K562 (cell line): ENCODE measurements at regions not wholly inside any gene's neighbourhood (a gene's known extent, or its start where the extent isn't known, plus 50 kb on each side); places are given as distances from the start of the nearest gene placed in this dataset.

ENCODE experiments used
- ATAC-seq: fragments of 200-7000 bp; cut with Tn5 transposase; 3 replicates; pipeline ENCODE4 v1.9.1; 2020; ENCODE audit warnings: moderate library complexity
- BruUV-seq: library from RNA; stranded (reverse); fragments of 400-500 nt; replicated peaks from 2 replicates; lab custom pipeline; 2021; lab: Mats Ljungman, UMichigan
- CTCF ChIA-PET: fragments of 300-600 bp; formaldehyde crosslinking; extraction: SDS; loops from one replicate; lab custom pipeline; 2021; ENCODE audit warnings: low intra/inter-chr PET ratio; lab: Yijun Ruan, JAX
- POLR2A ChIA-PET: fragments of 300-600, 350-650 bp; sonication (Branson Sonifier 250); formaldehyde crosslinking; extraction: SDS; loops from one replicate; lab custom pipeline; 2021; ENCODE audit warnings: antibody characterized with exemption, inconsistent platforms; lab: Yijun Ruan, JAX
- DNase-seq, 4 experiments: peaks; one replicate each; pipeline versions ENCODE4 v3.0.0 to v3.0.0-alpha.2; 2011 to 2018; ENCODE audit warnings: low spot score in 3 of 4, mixed read lengths in 3 of 4; ENCODE audit errors: extremely low read depth in 1 of 4
- FAIRE-seq: peaks from 2 replicates; lab custom pipeline; 2011; peaks lifted over from hg19 to GRCh38; lab: Jason Lieb, UNC
- H2AFZ ChIP-seq: 2 replicates; pipeline ENCODE4 v1.6.0; 2011; ENCODE audit warnings: low read depth, low read length, control low read depth, inconsistent platforms
- H3K27ac ChIP-seq: fragments of 200-600 bp; 3 replicates; pipeline ENCODE4 v1.8.0; 2011; ENCODE audit warnings: low read depth, mild to moderate bottlenecking, control low read depth, inconsistent platforms, low read length, moderate library complexity, mixed read lengths; ENCODE audit errors: extremely low read depth
- H3K27me3 ChIP-seq, 2 experiments: fragments of 300-600 bp in 1 of 2; 2 replicates in 1 of 2; 3 replicates in 1 of 2; pipeline versions ENCODE4 v1.6.0 to v1.8.0; 2011; ENCODE audit warnings: inconsistent platforms in 2 of 2, low read length in 2 of 2, mild to moderate bottlenecking in 1 of 2, mixed read lengths in 1 of 2, moderate library complexity in 1 of 2; ENCODE audit not compliant: control insufficient read depth in 2 of 2, insufficient read depth in 2 of 2
- H3K36me3 ChIP-seq: fragments of 300-600 bp; 3 replicates; pipeline ENCODE4 v1.8.0; 2011; ENCODE audit warnings: mild to moderate bottlenecking, low read length, inconsistent platforms; ENCODE audit not compliant: control insufficient read depth, insufficient read depth
- H3K4me1 ChIP-seq, 2 experiments: fragments of 200-600 bp in 1 of 2; replicated peaks in 1 of 2; 2 replicates in 1 of 2; 3 replicates in 1 of 2; pipeline versions ENCODE4 v1.5.1 to v1.8.0; 2011; ENCODE audit warnings: inconsistent platforms in 2 of 2, low read length in 2 of 2, mild to moderate bottlenecking in 1 of 2, mixed read lengths in 1 of 2, moderate library complexity in 1 of 2; ENCODE audit not compliant: control insufficient read depth in 2 of 2, insufficient read depth in 2 of 2
- H3K4me2 ChIP-seq: 2 replicates; pipeline ENCODE4 v1.6.1; 2011; ENCODE audit warnings: low read length, control low read depth, inconsistent platforms, mixed read lengths; ENCODE audit not compliant: insufficient read depth
- H3K4me3 ChIP-seq: fragments of 200-600 bp; sonication (generic), shearing (Covaris generic); 2 replicates; pipeline ENCODE4 v1.5.1; 2016; ENCODE audit warnings: control low read depth, inconsistent platforms
- H3K79me2 ChIP-seq: fragments of 200-600 bp; 3 replicates; pipeline ENCODE4 v1.8.0; 2011; ENCODE audit warnings: low read length, inconsistent platforms; ENCODE audit not compliant: control insufficient read depth, insufficient read depth
- H3K9ac ChIP-seq, 2 experiments: 2 replicates each; pipeline versions ENCODE4 v1.6.0 to v1.6.1; 2011; ENCODE audit warnings: low read depth in 2 of 2, low read length in 2 of 2, control low read depth in 1 of 2, inconsistent platforms in 1 of 2, mild to moderate bottlenecking in 1 of 2, mixed read lengths in 1 of 2; ENCODE audit not compliant: insufficient read depth in 1 of 2
- H3K9me1 ChIP-seq: one replicate; pipeline ENCODE4 v1.6.0; 2011; ENCODE audit warnings: inconsistent platforms, mild to moderate bottlenecking, low read length, moderate library complexity; ENCODE audit not compliant: control insufficient read depth, insufficient read depth
- H3K9me3 ChIP-seq: replicated peaks from 2 replicates; pipeline ENCODE4 v1.5.1; 2011; ENCODE audit warnings: low read depth, low read length, inconsistent platforms; ENCODE audit not compliant: control insufficient read depth, insufficient read depth
- H4K20me1 ChIP-seq: replicated peaks from 2 replicates; pipeline ENCODE4 v1.6.1; 2011; ENCODE audit warnings: low read length, inconsistent platforms, mixed read lengths; ENCODE audit not compliant: control insufficient read depth, insufficient read depth
- ARID1B ChIP-seq: fragments of 450-650 bp; IDR thresholded peaks from 2 replicates; pipeline ENCODE4 v1.6.1; 2016; ENCODE audit warnings: antibody characterized with exemption, mild to moderate bottlenecking, inconsistent platforms
- CBFA2T2 ChIP-seq: fragments of 450-650 bp; conservative IDR thresholded peaks from 2 replicates; pipeline ENCODE4 v1.6.1; 2017; ENCODE audit warnings: mild to moderate bottlenecking
- CBFA2T3 ChIP-seq: fragments of 450-650 bp; IDR thresholded peaks from 2 replicates; pipeline ENCODE4 v1.6.1; 2017
- CEBPB ChIP-seq: fragments of 450-650 bp; IDR thresholded peaks from 2 replicates; pipeline ENCODE4 v1.6.1; 2016; ENCODE audit warnings: missing genetic modification characterization, missing compliant biosample characterization
- CTCF ChIP-seq, 3 experiments: IDR thresholded peaks in 2 of 3; conservative IDR thresholded peaks in 1 of 3; 2 replicates each; pipeline ENCODE4 v1.5.1; 2011 to 2012; ENCODE audit warnings: low read length in 3 of 3, mild to moderate bottlenecking in 3 of 3, control low read depth in 2 of 3, improper control_type of control experiment in 1 of 3, inconsistent platforms in 1 of 3, low read depth in 1 of 3, mixed read lengths in 1 of 3, moderate library complexity in 1 of 3; ENCODE audit not compliant: insufficient read depth in 2 of 3
- RAD21 ChIP-seq, 2 experiments: fragments of 250-450 bp in 1 of 2; fragments of 450-650 bp in 1 of 2; sonication (Bioruptor Pico) in 1 of 2; formaldehyde crosslinking in 1 of 2; IDR thresholded peaks in 1 of 2; conservative IDR thresholded peaks in 1 of 2; 2 replicates each; pipeline versions ENCODE4 v1.4.0 to v1.8.0; 2020 to 2022; ENCODE audit warnings: mild to moderate bottlenecking in 2 of 2, moderate library complexity in 1 of 2
- STAT5B ChIP-seq: fragments of 250-450 bp; sonication (Bioruptor Pico); IDR thresholded peaks from 2 replicates; pipeline ENCODE4 v1.8.0; 2021; ENCODE audit warnings: mild to moderate bottlenecking, inconsistent platforms
- TAL1 ChIP-seq: fragments of 450-650 bp; IDR thresholded peaks from 2 replicates; pipeline ENCODE4 v1.6.1; 2016; ENCODE audit warnings: mild to moderate bottlenecking
- TBL1XR1 ChIP-seq, 2 experiments: IDR thresholded peaks; 2 replicates each; pipeline ENCODE4 v1.6.1; 2012; ENCODE audit warnings: improper control_type of control experiment in 2 of 2, low read length in 2 of 2, mild to moderate bottlenecking in 1 of 2
- TCF3 ChIP-seq: sonication (generic); formaldehyde crosslinking; IDR thresholded peaks from 2 replicates; pipeline ENCODE4 v1.4.0; 2020; ENCODE audit warnings: mild to moderate bottlenecking, missing genetic modification reagents
- WGBS: fragments of 100-300 bp; shearing (Covaris generic); methylation state at CpG from one replicate; pipeline ENCODE4 v1.1.6; 2016; ENCODE audit warnings: low coverage, mixed read lengths; ENCODE audit not compliant: insufficient coverage; ENCODE audit errors: missing lambda C conversion rate; 5-methylcytosine and 5-hydroxymethylcytosine counted together
- in situ Hi-C: fragments of 300-500 bp; cut with MboI; formaldehyde crosslinking; loops from 4 replicates; pipeline ENCODE4 v1.15.0; 2018; ENCODE audit warnings: inconsistent platforms, mixed read lengths
- intact Hi-C: fragments of 100-400 bp; cut with micrococcal nuclease; formaldehyde crosslinking; loops from 2 replicates; pipeline ENCODE4 v1.14.2; 2022

DNA sequence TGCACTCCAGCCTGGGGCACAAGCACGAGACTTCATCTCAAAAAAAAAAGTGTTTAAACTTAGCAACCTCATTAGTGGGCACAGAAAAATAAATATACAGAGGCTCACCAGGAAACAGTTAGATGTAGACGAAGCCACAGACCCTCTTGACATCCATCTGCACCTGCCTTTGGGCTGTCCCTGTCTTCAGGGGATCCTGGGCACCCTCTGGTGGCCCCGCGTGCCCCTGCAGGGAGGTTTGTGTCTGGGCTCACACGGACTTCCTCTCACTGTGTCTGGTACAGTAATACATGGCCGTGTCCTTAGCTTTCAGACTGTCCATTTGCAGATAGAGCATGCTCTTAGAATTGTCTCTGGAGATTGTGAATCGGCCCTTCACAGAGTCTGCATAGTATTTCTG, 916.5 kb downstream of the TMEM121 start:
- no peaks in the 10 kb centered on the region for H3K4me1 ChIP-seq
- no peak overlapping the region for H3K4me3 ChIP-seq
- DNase-seq = peak in 2 of 4 experiments; percentile 12
- no peaks in the 10 kb centered on the region for H3K9me3 ChIP-seq
- H2AFZ ChIP-seq = no peak overlapping the region
- TF ChIP-seq TBL1XR1 (IDR thresholded peaks at IDR 0.05; ENCODE audit: low read length in 2 of 2) (no peak), CTCF (IDR thresholded peaks at IDR 0.05 in 2 of 3, conservative IDR thresholded peaks at IDR 0.05 in 1 of 3; ENCODE audit: insufficient read depth in 2 of 3, low read depth in 1 of 3, low read length in 3 of 3) (peak; percentile 41 to 46 (median 45)), RAD21 (CRISPR knock-in tag; conservative IDR thresholded peaks at IDR 0.05 in 1 of 2, IDR thresholded peaks at IDR 0.05 in 1 of 2) (peak in 1 of 2 experiments; percentile 12; a peak in 1 of 4 replicates)
- TF ChIP-seq, all 486 proteins: peak for 2
- intact Hi-C loops (no loop called here), in situ Hi-C loops (no loop called here)
- H4K20me1 ChIP-seq = no peaks in the 10 kb centered on the region
- H3K36me3 ChIP-seq = no peaks in the 10 kb centered on the region
- no peak overlapping the region for H3K27ac ChIP-seq
- H3K79me2 ChIP-seq = no peaks in the 10 kb centered on the region
- no peak for FAIRE-seq
- H3K9ac ChIP-seq = no peak overlapping the region
- WGBS = 3% methylated on average over 7 of the region's 7 CpGs
- H3K27me3 ChIP-seq = no peaks in the 10 kb centered on the region
- CTCF ChIA-PET = no interaction called here
- POLR2A ChIA-PET = no interaction called here
- BruUV-seq = no TSS peak
- ATAC-seq = peak; percentile 80
- no peaks in the 10 kb centered on the region for H3K9me1 ChIP-seq
- H3K4me2 ChIP-seq = no peak overlapping the region

DNA sequence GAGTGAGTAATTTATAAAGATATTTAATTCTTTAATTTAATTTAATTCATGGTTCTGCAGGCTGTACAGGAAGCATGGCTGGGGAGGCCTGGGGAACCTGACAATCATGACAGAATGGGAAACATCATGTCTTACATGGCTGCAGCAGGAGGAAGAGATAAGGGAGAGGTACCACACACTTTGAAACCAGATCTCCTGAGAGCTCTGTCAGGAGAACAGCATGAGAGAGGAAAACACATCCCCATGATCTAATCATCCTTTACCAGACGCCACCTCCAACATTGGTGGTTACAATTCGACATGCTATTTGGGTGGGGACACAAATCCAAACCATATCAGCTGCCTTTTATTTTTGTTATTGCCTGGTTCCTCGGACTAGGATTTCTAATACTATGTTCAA, 928.6 kb downstream of the TMEM121 start:
- Histone ChIP-seq H4K20me1 (no peaks in the 10 kb centered on the region), H3K4me3 (no peak overlapping the region), H3K36me3 (no peaks in the 10 kb centered on the region), H3K9ac (no peak overlapping the region), H2AFZ (no peak overlapping the region), H3K79me2 (no peaks in the 10 kb centered on the region), H3K9me3 (no peaks in the 10 kb centered on the region), H3K4me1 (no peaks in the 10 kb centered on the region), H3K27me3 (no peaks in the 10 kb centered on the region), H3K27ac (no peak overlapping the region), H3K9me1 (no peaks in the 10 kb centered on the region), H3K4me2 (no peak overlapping the region)
- ChIA-PET CTCF (no interaction called here), POLR2A (no interaction called here)
- ATAC-seq (no peak), DNase-seq (peak in 2 of 4 experiments; percentile 15 to 35), FAIRE-seq (no peak)
- TF ChIP-seq CEBPB (tag) (no peak), TAL1 (peak; percentile 54; the same call in 1 of the 2 replicates), CBFA2T3 (peak; percentile 76), STAT5B (no peak), TCF3 (CRISPR knock-in tag) (peak; percentile 57), CBFA2T2 (peak; percentile 57), ARID1B (peak; percentile 38; the same call in 1 of the 2 replicates)
- in situ Hi-C loops = no loop called here
- BruUV-seq = no TSS peak
- intact Hi-C loops = no loop called here
- 0% methylated on average over 3 of the region's 3 CpGs for WGBS
